GM18520 (cell line): ENCODE measurements at regions not wholly inside any gene's neighbourhood (a gene's known extent, or its start where the extent isn't known, plus 50 kb on each side); places are given as distances from the start of the nearest gene placed in this dataset.
"Not testable (repeated sequence)": the region's sequence is repeated elsewhere in the genome, so short reads cannot be mapped to it uniquely, and the experiment has no call there.

Source experiments
- ATAC-seq: cut with Tn5 transposase; IDR thresholded peaks from one replicate; pipeline ENCODE4 v1.9.1; 2021; ENCODE audit not compliant: unreplicated experiment

DNA sequence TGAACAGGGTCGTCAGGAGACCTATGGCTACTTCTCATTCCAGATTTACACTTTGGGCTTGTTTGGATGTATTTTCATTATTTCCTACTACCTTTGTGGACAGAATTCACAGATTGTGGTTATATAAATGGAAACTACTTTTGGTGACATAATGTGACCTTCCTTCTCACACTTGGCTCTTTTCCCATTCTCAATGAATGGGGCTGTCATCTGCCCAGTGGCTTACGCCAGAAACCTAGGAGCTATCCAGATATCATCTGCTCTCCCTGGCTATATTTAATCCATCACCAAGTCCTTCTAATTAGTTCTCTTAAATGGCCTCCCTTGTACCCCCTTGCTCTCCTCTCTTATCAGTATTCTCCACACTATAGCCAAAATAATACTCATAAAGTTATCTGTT is 1606.8 kb downstream of the KHDRBS2 start:
- no peak for ATAC-seq

DNA sequence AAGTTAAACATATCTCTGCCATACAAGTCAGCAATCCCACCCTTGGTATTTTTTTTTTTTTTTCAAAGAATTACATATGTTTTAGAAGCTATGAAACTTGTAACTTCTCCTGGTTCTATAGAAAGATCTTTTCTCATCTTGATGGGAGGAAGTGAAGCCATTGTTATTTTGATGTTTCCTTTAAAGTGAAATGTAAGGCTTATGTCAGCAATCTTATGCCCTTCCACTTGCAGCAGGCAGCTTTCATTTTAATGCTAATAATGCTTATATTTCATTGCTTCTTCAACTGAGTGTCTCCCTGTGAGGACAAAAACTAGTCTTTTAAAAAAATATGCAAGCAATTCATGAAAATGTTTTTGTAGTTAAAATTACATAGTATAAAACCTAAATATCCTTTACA is 1614.7 kb downstream of the KHDRBS2 start:
- ATAC-seq = no peak

DNA sequence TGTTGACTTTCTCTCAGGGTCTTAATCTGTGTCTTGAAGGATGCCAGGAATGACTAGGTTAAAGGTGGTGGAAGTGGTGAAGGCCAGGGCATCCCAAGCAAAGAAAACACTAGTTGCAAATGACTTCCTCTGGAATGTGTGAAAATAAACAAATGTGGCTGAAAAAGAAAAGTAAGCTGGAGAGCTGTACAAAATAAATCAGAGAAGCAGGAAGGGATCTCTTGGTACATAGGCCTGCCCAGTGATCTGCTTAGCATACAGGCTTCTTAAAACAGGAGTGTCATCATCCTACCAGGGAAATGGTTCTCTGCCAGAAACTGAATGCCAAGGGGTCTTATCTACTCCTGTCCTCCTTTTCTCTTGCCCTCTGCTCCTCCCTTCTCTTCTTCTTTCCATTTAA is 1616.0 kb downstream of the KHDRBS2 start:
- ATAC-seq = no peak

DNA sequence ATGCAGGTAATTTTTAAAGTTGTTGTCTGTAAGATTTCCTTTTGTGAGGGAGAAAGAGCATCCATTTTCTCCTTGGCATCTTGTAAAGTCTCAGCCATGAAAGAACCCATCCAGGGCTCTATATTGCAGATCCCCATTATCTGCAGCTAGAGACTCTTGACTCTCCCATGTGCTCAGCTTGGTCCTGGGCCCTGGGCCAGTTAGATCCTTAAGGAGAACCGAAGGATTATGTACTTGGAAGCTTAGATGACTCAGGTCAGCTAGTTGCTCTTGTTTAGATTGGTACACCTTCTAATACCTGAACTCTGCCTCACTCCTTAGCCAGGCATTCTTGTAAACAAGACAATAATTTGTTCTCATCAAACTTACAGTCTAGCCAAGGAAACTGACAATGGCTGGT is 1617.6 kb downstream of the KHDRBS2 start:
- ATAC-seq = no peak

DNA sequence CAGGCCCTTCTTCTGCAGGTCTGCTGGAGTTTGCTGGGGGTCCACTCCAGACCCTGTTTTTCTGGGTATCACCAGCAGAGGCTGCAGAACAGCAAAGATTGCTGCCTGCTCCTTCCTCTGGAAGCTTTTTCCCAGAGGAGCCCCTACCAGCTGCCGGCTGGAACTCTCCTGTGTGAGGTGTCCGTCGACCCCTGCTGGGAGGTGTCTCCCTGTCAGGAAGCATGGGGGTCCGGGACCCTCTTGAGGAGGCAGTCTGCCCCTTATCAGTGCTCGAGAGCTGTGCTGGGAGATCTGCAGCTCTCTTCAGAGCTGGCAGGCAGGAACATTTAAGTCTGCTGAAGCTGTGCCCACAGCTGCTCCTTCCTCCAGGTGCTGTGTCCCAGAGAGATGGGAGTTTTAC is 1622.8 kb downstream of the KHDRBS2 start:
- not testable (repeated sequence) for ATAC-seq

DNA sequence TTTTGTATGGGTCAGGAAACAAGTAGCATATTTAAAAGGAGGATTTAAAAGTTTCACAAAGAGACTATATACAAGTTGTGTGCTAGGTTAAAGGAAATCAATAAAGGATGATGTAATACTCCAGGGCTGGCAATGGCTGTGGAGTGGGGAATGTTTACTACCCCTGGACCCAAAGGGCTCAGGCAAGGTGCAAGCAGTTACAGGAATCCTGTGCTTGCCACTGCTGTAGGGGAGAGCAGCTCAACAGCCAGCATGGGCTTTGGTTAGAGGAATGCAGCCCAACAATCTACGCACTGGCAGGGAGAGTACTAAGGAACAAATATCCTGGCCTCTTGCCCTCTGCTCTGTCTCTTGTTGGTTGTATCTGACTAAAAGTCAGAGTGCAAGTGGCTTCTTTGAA is 1642.2 kb downstream of the KHDRBS2 start:
- no peak for ATAC-seq

DNA sequence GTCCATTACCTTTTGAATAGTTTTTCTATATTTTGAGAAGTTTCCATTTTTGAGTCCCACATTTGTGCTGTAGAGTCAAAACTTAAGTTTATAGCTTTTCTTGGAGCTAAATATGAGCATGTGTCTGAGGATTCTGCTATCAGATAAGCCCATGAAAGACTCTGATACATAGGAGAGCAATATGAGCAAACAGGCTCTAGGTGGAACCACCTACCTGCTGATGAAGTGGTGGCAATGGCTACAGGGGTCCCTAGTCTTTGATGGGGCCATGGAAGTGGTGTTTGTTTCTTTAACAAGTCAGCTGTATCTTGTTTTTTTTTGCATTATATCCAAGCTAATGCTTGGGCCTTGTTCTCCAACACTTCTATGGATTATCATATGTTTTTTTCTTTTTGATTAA is 1646.8 kb downstream of the KHDRBS2 start:
- ATAC-seq = not testable (repeated sequence)
